ENCODE measurements at regions not wholly inside any gene's neighbourhood (a gene's known extent, or its start where the extent isn't known, plus 50 kb on each side); places are given as distances from the start of the nearest gene placed in this dataset.

DNA sequence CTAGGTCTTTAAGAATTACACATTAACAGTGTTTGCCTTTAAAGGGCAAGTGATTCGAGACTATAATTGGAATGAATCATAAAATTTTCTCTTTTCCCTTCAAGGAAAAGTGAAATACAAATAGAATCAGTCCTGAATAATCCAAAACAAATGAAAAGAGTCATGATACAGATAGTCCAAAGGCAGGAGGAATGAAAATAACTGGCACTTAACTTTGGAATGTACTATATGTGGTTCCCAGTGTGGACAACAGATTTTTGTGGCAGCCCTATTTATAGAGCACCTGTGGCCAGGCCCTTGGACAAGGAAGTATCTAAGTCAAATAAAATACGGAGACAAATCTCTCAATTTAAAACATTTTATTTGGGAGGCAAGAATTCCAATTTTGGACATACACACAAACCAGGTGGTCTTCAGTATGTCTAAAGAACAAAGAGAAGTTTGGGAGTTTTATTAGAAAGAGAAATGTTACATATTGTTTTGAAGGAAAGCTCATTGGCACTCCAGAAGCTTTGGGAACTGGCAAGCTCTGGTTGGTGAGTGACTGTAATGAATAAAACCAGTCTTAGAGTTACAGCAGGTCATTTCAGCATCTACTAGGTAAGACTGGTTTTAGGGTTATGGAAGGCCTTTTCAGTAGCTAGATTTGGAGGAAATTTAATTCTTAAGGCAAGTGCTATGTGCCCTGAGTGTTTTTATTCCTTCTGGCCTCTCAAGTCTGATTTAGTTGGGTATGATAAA is 116.0 kb upstream of the PAM start:
- no peak for DNase-seq (ENCODE audit: low read depth)
- no peak overlapping the region for H3K4me3 ChIP-seq (ENCODE audit: low read depth, low read length)
- TF ChIP-seq, protein P1, sequence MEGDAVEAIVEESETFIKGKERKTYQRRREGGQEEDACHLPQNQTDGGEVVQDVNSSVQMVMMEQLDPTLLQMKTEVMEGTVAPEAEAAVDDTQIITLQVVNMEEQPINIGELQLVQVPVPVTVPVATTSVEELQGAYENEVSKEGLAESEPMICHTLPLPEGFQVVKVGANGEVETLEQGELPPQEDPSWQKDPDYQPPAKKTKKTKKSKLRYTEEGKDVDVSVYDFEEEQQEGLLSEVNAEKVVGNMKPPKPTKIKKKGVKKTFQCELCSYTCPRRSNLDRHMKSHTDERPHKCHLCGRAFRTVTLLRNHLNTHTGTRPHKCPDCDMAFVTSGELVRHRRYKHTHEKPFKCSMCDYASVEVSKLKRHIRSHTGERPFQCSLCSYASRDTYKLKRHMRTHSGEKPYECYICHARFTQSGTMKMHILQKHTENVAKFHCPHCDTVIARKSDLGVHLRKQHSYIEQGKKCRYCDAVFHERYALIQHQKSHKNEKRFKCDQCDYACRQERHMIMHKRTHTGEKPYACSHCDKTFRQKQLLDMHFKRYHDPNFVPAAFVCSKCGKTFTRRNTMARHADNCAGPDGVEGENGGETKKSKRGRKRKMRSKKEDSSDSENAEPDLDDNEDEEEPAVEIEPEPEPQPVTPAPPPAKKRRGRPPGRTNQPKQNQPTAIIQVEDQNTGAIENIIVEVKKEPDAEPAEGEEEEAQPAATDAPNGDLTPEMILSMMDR (conservative IDR thresholded peaks at IDR 0.05; ENCODE audit: low read depth, low read length): no peak

DNA sequence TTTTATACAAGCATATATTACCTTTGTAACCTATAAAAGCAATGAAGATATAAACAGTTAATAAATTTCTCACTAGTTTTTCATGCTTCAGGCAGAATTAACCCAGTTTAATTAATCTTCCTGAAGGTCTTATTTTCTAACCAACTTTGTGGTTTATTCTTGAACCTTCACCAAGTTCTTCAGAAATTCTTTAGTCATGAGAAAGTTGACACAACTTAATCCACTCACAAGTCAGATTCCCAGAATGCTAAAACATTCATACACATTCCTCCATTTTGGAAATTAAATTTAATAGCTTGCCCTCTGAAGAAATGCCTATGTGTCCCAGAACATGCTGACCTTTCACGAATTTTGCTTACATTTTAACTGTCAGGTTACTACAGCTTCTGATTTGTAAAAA is 105.4 kb upstream of the PAM start:
- DNase-seq (ENCODE audit: low read depth): no peak
- no peak overlapping the region for H3K4me3 ChIP-seq (ENCODE audit: low read depth, low read length)
- TF ChIP-seq, protein P1 (conservative IDR thresholded peaks at IDR 0.05; ENCODE audit: low read depth, low read length): no peak

GRCh38 chr5:102651466-102651865 is 103.6 kb upstream of the PAM start:
- no peak overlapping the region for H3K4me3 ChIP-seq (ENCODE audit: low read depth, low read length)
- no peak for DNase-seq (ENCODE audit: low read depth)
- TF ChIP-seq, protein P1 (conservative IDR thresholded peaks at IDR 0.05; ENCODE audit: low read depth, low read length): no peak

DNA sequence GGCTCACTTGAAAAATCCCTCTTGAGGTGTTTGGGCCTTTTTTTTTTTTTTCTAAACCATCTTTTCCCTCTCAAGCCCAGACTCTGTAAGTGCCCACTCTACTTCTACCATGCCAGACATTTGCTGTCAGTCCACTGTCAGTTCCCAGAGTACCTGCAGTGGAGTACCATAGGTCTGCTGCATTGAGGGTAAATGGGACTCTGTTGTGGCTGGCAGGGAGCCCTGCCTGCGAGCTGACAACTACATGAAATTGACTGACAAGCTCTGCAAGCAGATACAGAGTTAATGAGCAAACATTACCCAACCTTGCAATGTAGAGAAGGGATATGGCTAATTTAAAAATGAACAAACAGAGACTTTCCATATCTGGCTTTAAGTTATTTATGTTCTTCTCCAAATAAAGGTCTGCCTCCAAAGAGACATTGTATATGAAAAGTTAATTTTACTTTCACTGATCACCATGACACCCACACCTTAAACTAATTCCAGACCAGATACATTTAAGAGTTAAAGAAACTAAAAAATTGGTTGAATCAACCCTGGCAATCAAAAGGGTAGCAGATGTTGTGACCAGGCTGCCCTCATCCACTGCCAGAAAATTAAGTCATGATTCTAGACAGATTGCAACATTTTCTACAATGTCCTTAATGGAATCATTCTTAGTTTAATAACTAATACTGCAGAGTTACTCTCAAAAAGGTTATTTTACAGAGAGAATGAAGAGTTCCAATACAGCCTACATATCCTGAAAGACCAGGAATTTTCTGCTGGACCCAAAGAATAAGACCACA is 100.4 kb upstream of the PAM start:
- H3K4me3 ChIP-seq (ENCODE audit: low read depth, low read length): no peak overlapping the region
- TF ChIP-seq, protein P1 (conservative IDR thresholded peaks at IDR 0.05; ENCODE audit: low read depth, low read length): no peak
- DNase-seq (ENCODE audit: low read depth): no peak

DNA sequence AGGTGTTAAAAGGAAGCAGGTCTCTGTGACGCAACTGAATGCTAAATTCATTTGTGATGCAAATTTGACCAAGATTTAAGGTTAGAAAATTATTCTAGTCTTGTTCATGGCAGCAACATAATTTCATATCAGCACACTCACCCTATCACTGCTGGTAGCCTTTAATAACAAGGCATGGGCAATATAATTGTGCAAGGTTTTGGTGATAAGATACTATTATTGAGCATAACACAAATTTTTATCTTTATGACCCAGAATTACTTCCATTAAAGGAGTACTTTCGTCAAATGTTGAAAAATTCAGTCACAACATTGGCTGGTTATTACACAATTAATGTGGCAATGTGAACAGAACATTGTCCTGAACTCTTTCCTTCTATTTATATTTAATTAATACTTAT is 96.0 kb upstream of the PAM start:
- no peak overlapping the region for H3K4me3 ChIP-seq (ENCODE audit: low read depth, low read length)
- no peak for DNase-seq (ENCODE audit: low read depth)
- TF ChIP-seq, protein P1 (conservative IDR thresholded peaks at IDR 0.05; ENCODE audit: low read depth, low read length): no peak

DNA sequence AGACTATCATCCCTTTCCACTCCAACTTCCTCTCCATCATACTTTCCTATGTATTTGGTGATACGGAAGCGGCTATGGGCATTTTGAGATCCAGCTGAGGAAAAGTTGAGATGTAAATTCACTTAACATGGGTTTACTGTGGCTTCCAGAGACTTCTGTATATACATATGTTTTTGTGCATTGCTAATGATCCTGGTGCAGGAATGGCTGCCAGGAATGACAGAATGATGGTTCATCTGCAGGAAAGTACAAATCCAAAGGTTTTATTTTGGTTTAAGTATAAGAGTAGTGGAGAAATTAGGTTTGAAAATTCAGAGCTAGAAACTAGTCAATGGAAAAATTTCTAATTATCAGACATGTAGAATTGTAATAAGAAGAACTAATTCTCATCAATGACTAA is 95.0 kb upstream of the PAM start:
- TF ChIP-seq, protein P1 (conservative IDR thresholded peaks at IDR 0.05; ENCODE audit: low read depth, low read length): no peak
- H3K4me3 ChIP-seq (ENCODE audit: low read depth, low read length): no peak overlapping the region
- no peak for DNase-seq (ENCODE audit: low read depth)

Data from epithelial cell of proximal tubule (primary cell).